ENCODE measurements at regions not wholly inside any gene's neighbourhood (a gene's known extent, or its start where the extent isn't known, plus 50 kb on each side); places are given as distances from the start of the nearest gene placed in this dataset.

GRCh38 chr20:11797156-11797555 lies 120.5 kb upstream of the BTBD3 start:
- TF ChIP-seq CTCF (IDR thresholded peaks at IDR 0.05 in 2 of 3, conservative IDR thresholded peaks at IDR 0.05 in 1 of 3; ENCODE audit: control insufficient read depth in 2 of 3, extremely low read depth in 1 of 3, insufficient read depth in 1 of 3, low read depth in 3 of 3, low read length in 3 of 3), result no peak
- no peak for TF ChIP-seq EED (IDR thresholded peaks at IDR 0.05; ENCODE audit: low read depth)
- TF ChIP-seq POLR2A (IDR thresholded peaks at IDR 0.05; ENCODE audit: low read depth, low read length), result no peak
- no peak for TF ChIP-seq SPI1 (IDR thresholded peaks at IDR 0.05; ENCODE audit: borderline replicate concordance, insufficient read depth, low read depth, low read length)
- TF ChIP-seq USF1 (IDR thresholded peaks at IDR 0.05; ENCODE audit: borderline replicate concordance, extremely low read length, insufficient read depth, low read depth, low read length), result no peak
- no peak for TF ChIP-seq ZBTB4 (CRISPR knock-in tag; IDR thresholded peaks at IDR 0.05)
- TF ChIP-seq TCF12 (IDR thresholded peaks at IDR 0.05; ENCODE audit: low read depth, low read length), result no peak
- TF ChIP-seq TAF1 (IDR thresholded peaks at IDR 0.05; ENCODE audit: borderline replicate concordance, low read depth, low read length), result no peak
- TF ChIP-seq MYC (IDR thresholded peaks at IDR 0.05; ENCODE audit: insufficient read depth, insufficient read length, insufficient replicate concordance, low read length, severe bottlenecking), result no peak

Measured in GM12878 (cell line).